HEK293 (cell line): ENCODE measurements at regions not wholly inside any gene's neighbourhood (a gene's known extent, or its start where the extent isn't known, plus 50 kb on each side); places are given as distances from the start of the nearest gene placed in this dataset.

Experiments
- CTCF ChIA-PET: fragments of 350-600 bp; formaldehyde crosslinking; extraction: SDS; loops from one replicate; lab custom pipeline; 2021; ENCODE audit warnings: antibody characterized with exemption; lab: Yijun Ruan, JAX
- POLR2A ChIA-PET: fragments of 300-600 bp; formaldehyde crosslinking; extraction: SDS; loops from one replicate; lab custom pipeline; 2020; ENCODE audit warnings: antibody characterized with exemption, inconsistent platforms; lab: Yijun Ruan, JAX
- H3K27ac ChIP-seq: fragments of 200-500 bp; sonication (Bioruptor generic); 2 replicates; pipeline ENCODE4 v1.5.1; 2014; ENCODE audit warnings: low read depth, low read length, control low read depth, inconsistent platforms; ENCODE audit errors: extremely low read depth
- H3K36me3 ChIP-seq, 2 experiments: fragments of 200-500 bp in 1 of 2; sonication (Bioruptor generic) in 1 of 2; 1 replicate in 1 of 2; 2 replicates in 1 of 2; pipeline ENCODE4 v1.5.1; 2014 to 2017; ENCODE audit warnings: inconsistent platforms in 2 of 2, low read length in 2 of 2; ENCODE audit not compliant: control insufficient read depth in 2 of 2, insufficient read depth in 1 of 2
- H3K4me1 ChIP-seq: fragments of 200-500 bp; sonication (Bioruptor generic); 2 replicates; pipeline ENCODE4 v1.5.1; 2014; ENCODE audit warnings: mild to moderate bottlenecking, low read length, inconsistent platforms; ENCODE audit not compliant: control insufficient read depth, insufficient read depth
- H3K4me3 ChIP-seq: 2 replicates; pipeline ENCODE4 v1.5.1; 2011; ENCODE audit warnings: low read depth, mild to moderate bottlenecking, control low read depth, low read length, moderate library complexity
- H3K9me3 ChIP-seq: fragments of 200-500 bp; sonication (Bioruptor generic); 2 replicates; pipeline ENCODE4 v1.5.1; 2014; ENCODE audit warnings: low read depth, low read length, inconsistent platforms; ENCODE audit not compliant: control insufficient read depth, insufficient read depth
- KLF9 ChIP-seq: fragments of 450-650 bp; formaldehyde crosslinking; IDR thresholded peaks from 2 replicates; pipeline ENCODE4 v1.5.1; 2016; ENCODE audit warnings: missing biosample characterization, missing genetic modification characterization, low read depth
- RBAK ChIP-seq: fragments of 450-650 bp; formaldehyde crosslinking; IDR thresholded peaks from 2 replicates; pipeline ENCODE4 v1.5.1; 2016; ENCODE audit warnings: missing biosample characterization, missing genetic modification characterization
- SP2 ChIP-seq: fragments of 450-650 bp; formaldehyde crosslinking; IDR thresholded peaks from 2 replicates; pipeline ENCODE4 v1.5.1; 2016; ENCODE audit warnings: missing biosample characterization, missing genetic modification characterization
- ZBTB17 ChIP-seq: fragments of 450-650 bp; formaldehyde crosslinking; IDR thresholded peaks from 2 replicates; pipeline ENCODE4 v1.5.1; 2016; ENCODE audit warnings: missing biosample characterization, missing genetic modification characterization
- ZBTB7A ChIP-seq: fragments of 450-650 bp; formaldehyde crosslinking; IDR thresholded peaks from 2 replicates; pipeline ENCODE4 v1.5.1; 2016; ENCODE audit warnings: low read depth, missing biosample characterization, missing genetic modification characterization
- ZFP37 ChIP-seq: fragments of 450-650 bp; formaldehyde crosslinking; IDR thresholded peaks from 2 replicates; pipeline ENCODE4 v1.5.1; 2016; ENCODE audit warnings: missing biosample characterization, missing genetic modification characterization
- ZNF155 ChIP-seq: fragments of 450-650 bp; formaldehyde crosslinking; IDR thresholded peaks from 2 replicates; pipeline ENCODE4 v1.5.1; 2016; ENCODE audit warnings: missing biosample characterization, missing genetic modification characterization
- ZNF426 ChIP-seq: fragments of 450-650 bp; formaldehyde crosslinking; IDR thresholded peaks from 2 replicates; pipeline ENCODE4 v1.5.1; 2017; ENCODE audit warnings: missing biosample characterization, missing genetic modification characterization, mild to moderate bottlenecking, inconsistent platforms, moderate library complexity
- ZNF514 ChIP-seq: fragments of 450-650 bp; formaldehyde crosslinking; IDR thresholded peaks from 2 replicates; pipeline ENCODE4 v1.5.1; 2016; ENCODE audit warnings: missing biosample characterization, missing genetic modification characterization
- ZNF596 ChIP-seq: fragments of 450-650 bp; IDR thresholded peaks from 2 replicates; pipeline ENCODE4 v1.5.0; 2018; ENCODE audit warnings: missing biosample characterization, mild to moderate bottlenecking, missing genetic modification characterization, moderate library complexity
- ZNF610 ChIP-seq: fragments of 450-650 bp; formaldehyde crosslinking; IDR thresholded peaks from 2 replicates; pipeline ENCODE4 v1.5.1; 2016; ENCODE audit warnings: missing biosample characterization, missing genetic modification characterization, borderline replicate concordance
- ZNF623 ChIP-seq: fragments of 450-650 bp; formaldehyde crosslinking; IDR thresholded peaks from 2 replicates; pipeline ENCODE4 v1.5.1; 2016; ENCODE audit warnings: missing biosample characterization, missing genetic modification characterization
- ZNF654 ChIP-seq: fragments of 450-650 bp; formaldehyde crosslinking; IDR thresholded peaks from 2 replicates; pipeline ENCODE4 v1.5.1; 2016; ENCODE audit warnings: low read depth, missing biosample characterization, missing genetic modification characterization
- ZSCAN30 ChIP-seq: fragments of 450-650 bp; IDR thresholded peaks from 2 replicates; pipeline ENCODE4 v1.5.1; 2018; ENCODE audit warnings: missing biosample characterization, mild to moderate bottlenecking, missing genetic modification characterization, moderate library complexity
- TF ChIP-seq, protein P1 (sequence below): fragments of 450-650 bp; formaldehyde crosslinking; IDR thresholded peaks from 2 replicates; pipeline ENCODE4 v1.5.1; 2016; ENCODE audit warnings: missing biosample characterization, missing genetic modification characterization, low read depth
- TF ChIP-seq, protein P2 (sequence below): IDR thresholded peaks from 2 replicates; pipeline ENCODE4 v1.6.1; 2011; ENCODE audit warnings: mild to moderate bottlenecking, low read depth, low read length, borderline replicate concordance
- TF ChIP-seq, protein P3 (sequence below): fragments of 450-650 bp; formaldehyde crosslinking; IDR thresholded peaks from 2 replicates; pipeline ENCODE4 v1.5.1; 2016; ENCODE audit warnings: missing biosample characterization, missing genetic modification characterization
- TF ChIP-seq, protein P4 (sequence below): fragments of 450-650 bp; formaldehyde crosslinking; IDR thresholded peaks from 2 replicates; pipeline ENCODE4 v1.5.1; 2017; ENCODE audit warnings: missing biosample characterization, missing genetic modification characterization
- TF ChIP-seq, protein P5 (sequence below): fragments of 450-650 bp; formaldehyde crosslinking; IDR thresholded peaks from 2 replicates; pipeline ENCODE4 v1.5.0; 2017; ENCODE audit warnings: missing biosample characterization, missing genetic modification characterization, borderline replicate concordance
- TF ChIP-seq, protein P6 (sequence below): fragments of 450-650 bp; formaldehyde crosslinking; IDR thresholded peaks from 2 replicates; pipeline ENCODE4 v1.5.1; 2016; ENCODE audit warnings: missing biosample characterization, missing genetic modification characterization, borderline replicate concordance

DNA sequence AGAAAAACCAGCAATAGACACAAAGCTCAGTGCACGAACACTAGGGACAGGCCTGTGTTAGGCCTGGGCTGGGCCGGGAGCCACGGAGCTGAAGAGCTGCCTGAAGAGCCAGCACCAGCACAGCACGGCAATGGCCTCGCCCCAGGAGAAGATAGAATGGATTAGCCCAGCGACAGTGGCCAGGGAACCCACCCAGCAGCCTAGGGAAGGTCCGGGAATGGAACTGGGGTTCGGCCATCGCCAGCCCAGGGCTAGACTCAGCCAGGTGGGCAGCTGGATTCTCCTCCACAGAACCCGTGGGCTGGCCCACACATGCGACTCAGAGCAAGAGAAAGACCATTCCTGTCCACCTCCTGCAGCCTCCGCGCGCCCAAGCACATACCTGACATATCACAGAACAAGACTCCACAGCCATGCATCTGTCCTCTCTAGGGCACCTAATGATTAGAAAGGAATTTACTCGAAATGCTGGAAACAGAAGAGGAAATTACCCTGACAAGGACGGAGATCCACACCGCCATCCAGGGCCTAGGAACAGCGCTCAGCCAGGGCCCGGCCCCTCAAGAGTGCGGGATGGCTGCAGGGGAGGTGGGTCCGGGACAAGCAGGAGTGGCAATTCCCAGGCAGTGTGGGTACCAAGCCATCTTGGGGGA, 82.8 kb downstream of the TMEM18 start:
- TF ChIP-seq ZSCAN30, result no peak
- Histone ChIP-seq H3K36me3 (no peaks in the 10 kb centered on the region), H3K4me1 (no peaks in the 10 kb centered on the region), H3K27ac (no peak overlapping the region), H3K4me3 (no peak overlapping the region), H3K9me3 (no peaks in the 10 kb centered on the region)
- ChIA-PET CTCF (interaction anchor here (0.6 kb wide), 1 partner anchor 557 kb away, joined by 3 read pairs; no protein-coding TSS in a partner anchor), POLR2A (no interaction called here)

DNA sequence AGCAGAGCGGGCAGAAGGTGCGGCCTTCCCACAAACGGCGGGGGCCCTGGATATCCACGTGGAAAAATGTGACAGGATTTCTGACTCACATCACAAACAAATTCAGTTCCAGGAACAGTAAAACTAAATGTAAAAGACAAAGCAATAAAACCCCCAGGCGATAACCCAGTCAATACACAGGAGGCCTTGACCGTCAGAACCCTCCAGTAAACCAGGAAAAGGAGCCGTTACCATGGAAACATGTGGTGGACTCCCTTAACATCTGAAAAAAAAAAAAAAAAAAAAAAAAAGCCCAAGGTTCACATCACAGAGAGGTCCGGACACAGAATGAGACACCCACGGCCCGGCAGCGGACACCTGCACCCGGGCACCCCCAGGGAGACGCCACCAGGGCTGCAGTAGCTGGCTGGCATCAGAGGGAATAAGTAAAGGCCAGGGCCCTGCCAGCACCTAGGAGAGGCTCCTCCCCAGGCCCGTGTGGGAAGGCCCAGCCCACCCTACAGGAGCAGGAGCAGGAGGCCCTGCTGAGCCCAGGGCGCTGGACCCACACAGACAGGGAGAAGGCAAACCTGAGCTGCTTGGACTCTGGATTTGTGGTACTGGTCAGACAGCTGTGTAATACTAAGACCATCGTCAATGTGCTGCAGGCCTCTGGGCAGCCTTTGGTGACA, 83.7 kb downstream of the TMEM18 start:
- POLR2A ChIA-PET, result no interaction called here
- no peaks in the 10 kb centered on the region for H3K36me3 ChIP-seq
- TF ChIP-seq, protein P1, sequence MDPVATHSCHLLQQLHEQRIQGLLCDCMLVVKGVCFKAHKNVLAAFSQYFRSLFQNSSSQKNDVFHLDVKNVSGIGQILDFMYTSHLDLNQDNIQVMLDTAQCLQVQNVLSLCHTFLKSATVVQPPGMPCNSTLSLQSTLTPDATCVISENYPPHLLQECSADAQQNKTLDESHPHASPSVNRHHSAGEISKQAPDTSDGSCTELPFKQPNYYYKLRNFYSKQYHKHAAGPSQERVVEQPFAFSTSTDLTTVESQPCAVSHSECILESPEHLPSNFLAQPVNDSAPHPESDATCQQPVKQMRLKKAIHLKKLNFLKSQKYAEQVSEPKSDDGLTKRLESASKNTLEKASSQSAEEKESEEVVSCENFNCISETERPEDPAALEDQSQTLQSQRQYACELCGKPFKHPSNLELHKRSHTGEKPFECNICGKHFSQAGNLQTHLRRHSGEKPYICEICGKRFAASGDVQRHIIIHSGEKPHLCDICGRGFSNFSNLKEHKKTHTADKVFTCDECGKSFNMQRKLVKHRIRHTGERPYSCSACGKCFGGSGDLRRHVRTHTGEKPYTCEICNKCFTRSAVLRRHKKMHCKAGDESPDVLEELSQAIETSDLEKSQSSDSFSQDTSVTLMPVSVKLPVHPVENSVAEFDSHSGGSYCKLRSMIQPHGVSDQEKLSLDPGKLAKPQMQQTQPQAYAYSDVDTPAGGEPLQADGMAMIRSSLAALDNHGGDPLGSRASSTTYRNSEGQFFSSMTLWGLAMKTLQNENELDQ, result no peak
- TF ChIP-seq, protein P2, sequence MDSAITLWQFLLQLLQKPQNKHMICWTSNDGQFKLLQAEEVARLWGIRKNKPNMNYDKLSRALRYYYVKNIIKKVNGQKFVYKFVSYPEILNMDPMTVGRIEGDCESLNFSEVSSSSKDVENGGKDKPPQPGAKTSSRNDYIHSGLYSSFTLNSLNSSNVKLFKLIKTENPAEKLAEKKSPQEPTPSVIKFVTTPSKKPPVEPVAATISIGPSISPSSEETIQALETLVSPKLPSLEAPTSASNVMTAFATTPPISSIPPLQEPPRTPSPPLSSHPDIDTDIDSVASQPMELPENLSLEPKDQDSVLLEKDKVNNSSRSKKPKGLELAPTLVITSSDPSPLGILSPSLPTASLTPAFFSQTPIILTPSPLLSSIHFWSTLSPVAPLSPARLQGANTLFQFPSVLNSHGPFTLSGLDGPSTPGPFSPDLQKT, result no peak
- TF ChIP-seq, protein P3, sequence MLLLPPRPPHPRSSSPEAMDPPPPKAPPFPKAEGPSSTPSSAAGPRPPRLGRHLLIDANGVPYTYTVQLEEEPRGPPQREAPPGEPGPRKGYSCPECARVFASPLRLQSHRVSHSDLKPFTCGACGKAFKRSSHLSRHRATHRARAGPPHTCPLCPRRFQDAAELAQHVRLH (tag by site-specific recombination), result no peak
- no peak for TF ChIP-seq ZNF623
- no peak for TF ChIP-seq SP2 (tag by site-specific recombination)
- TF ChIP-seq, protein P4, sequence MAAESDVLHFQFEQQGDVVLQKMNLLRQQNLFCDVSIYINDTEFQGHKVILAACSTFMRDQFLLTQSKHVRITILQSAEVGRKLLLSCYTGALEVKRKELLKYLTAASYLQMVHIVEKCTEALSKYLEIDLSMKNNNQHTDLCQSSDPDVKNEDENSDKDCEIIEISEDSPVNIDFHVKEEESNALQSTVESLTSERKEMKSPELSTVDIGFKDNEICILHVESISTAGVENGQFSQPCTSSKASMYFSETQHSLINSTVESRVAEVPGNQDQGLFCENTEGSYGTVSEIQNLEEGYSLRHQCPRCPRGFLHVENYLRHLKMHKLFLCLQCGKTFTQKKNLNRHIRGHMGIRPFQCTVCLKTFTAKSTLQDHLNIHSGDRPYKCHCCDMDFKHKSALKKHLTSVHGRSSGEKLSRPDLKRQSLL (tag by site-specific recombination), result no peak
- no peak for TF ChIP-seq RBAK
- TF ChIP-seq ZNF155, result no peak
- no peaks in the 10 kb centered on the region for H3K4me1 ChIP-seq
- CTCF ChIA-PET, result no interaction called here
- H3K4me3 ChIP-seq, result no peak overlapping the region
- no peak overlapping the region for H3K27ac ChIP-seq
- no peaks in the 10 kb centered on the region for H3K9me3 ChIP-seq

DNA sequence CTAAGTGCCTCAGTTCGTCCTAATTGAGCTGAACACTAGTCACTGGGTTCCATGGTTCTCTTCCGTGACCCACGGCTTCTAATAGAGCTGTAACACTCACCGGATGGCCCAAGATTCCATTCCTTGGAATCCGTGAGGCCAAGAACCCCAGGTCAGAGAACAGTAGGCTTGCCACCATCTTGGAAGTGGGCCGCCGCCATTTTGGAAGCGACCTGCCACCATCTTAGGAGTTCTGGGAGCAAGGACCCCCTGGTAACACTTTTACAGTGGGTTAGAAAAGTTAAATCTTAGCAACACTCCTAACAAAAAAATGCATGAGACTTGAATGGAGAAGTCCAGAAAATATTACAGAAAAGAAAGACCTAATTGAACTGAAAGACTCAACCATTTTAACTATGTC, 84.5 kb downstream of the TMEM18 start:
- CTCF ChIA-PET, result no interaction called here
- POLR2A ChIA-PET, result no interaction called here
- H3K4me1 ChIP-seq, result no peaks in the 10 kb centered on the region
- H3K4me3 ChIP-seq, result no peak overlapping the region
- TF ChIP-seq, protein P5, sequence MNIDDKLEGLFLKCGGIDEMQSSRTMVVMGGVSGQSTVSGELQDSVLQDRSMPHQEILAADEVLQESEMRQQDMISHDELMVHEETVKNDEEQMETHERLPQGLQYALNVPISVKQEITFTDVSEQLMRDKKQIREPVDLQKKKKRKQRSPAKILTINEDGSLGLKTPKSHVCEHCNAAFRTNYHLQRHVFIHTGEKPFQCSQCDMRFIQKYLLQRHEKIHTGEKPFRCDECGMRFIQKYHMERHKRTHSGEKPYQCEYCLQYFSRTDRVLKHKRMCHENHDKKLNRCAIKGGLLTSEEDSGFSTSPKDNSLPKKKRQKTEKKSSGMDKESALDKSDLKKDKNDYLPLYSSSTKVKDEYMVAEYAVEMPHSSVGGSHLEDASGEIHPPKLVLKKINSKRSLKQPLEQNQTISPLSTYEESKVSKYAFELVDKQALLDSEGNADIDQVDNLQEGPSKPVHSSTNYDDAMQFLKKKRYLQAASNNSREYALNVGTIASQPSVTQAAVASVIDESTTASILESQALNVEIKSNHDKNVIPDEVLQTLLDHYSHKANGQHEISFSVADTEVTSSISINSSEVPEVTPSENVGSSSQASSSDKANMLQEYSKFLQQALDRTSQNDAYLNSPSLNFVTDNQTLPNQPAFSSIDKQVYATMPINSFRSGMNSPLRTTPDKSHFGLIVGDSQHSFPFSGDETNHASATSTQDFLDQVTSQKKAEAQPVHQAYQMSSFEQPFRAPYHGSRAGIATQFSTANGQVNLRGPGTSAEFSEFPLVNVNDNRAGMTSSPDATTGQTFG (tag by site-specific recombination), result no peak
- TF ChIP-seq, protein P4 (tag by site-specific recombination), result no peak
- TF ChIP-seq, protein P6, sequence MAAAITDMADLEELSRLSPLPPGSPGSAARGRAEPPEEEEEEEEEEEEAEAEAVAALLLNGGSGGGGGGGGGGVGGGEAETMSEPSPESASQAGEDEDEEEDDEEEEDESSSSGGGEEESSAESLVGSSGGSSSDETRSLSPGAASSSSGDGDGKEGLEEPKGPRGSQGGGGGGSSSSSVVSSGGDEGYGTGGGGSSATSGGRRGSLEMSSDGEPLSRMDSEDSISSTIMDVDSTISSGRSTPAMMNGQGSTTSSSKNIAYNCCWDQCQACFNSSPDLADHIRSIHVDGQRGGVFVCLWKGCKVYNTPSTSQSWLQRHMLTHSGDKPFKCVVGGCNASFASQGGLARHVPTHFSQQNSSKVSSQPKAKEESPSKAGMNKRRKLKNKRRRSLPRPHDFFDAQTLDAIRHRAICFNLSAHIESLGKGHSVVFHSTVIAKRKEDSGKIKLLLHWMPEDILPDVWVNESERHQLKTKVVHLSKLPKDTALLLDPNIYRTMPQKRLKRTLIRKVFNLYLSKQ, result no peak
- TF ChIP-seq ZBTB17 (no peak), ZNF596 (tag by site-specific recombination) (no peak), KLF9 (tag by site-specific recombination) (no peak), ZBTB7A (tag by site-specific recombination) (no peak), ZNF514 (tag by site-specific recombination) (no peak), ZNF610 (no peak), ZNF654 (tag by site-specific recombination) (no peak), ZFP37 (tag by site-specific recombination) (no peak), ZNF426 (tag by site-specific recombination) (no peak)
- no peaks in the 10 kb centered on the region for H3K9me3 ChIP-seq
- H3K36me3 ChIP-seq, result no peaks in the 10 kb centered on the region
- H3K27ac ChIP-seq, result no peak overlapping the region
